Lower leg skin (tissue), 4 donors: ENCODE measurements at regions not wholly inside any gene's neighbourhood (a gene's known extent, or its start where the extent isn't known, plus 50 kb on each side); places are given as distances from the start of the nearest gene placed in this dataset.

Experiments used
- DNase-seq, 2 donors: peaks; one replicate each; pipeline ENCODE4 v3.0.0-alpha.2; 2019; ENCODE audit warnings: low spot score in 2 of 2
- H3K4me3 ChIP-seq: fragments of 200-600 bp; sonication (generic); 2 replicates; pipeline ENCODE4 v1.5.1; 2017; ENCODE audit warnings: mild to moderate bottlenecking, low read depth; ENCODE audit not compliant: poor library complexity, severe bottlenecking
- CTCF ChIP-seq, 3 donors: fragments of 450-650 bp; IDR thresholded peaks; one replicate each; pipeline ENCODE4 v1.5.1; 2016; ENCODE audit warnings: antibody characterized with exemption in 3 of 3, mild to moderate bottlenecking in 3 of 3, moderate library complexity in 2 of 3
- POLR2A ChIP-seq, 2 donors: fragments of 450-650 bp; IDR thresholded peaks; one replicate each; pipeline ENCODE4 v1.6.1; 2016 to 2017; ENCODE audit warnings: antibody characterized with exemption in 2 of 2, mild to moderate bottlenecking in 1 of 2, moderate library complexity in 1 of 2
- WGBS, 2 donors: methylation state at CpG; one replicate each; pipeline ENCODE4 v1.1.5; 2018; 5-methylcytosine and 5-hydroxymethylcytosine counted together
- intact Hi-C: fragments of 100-400 bp; cut with DNase I; formaldehyde crosslinking; loops from one replicate; pipeline ENCODE4 v1.15.0; 2023; ENCODE audit warnings: low total_unique reads

GRCh38 chr5:92653730-92654461 is 927.1 kb downstream of the NR2F1-AS1 start:
- 35 to 38% methylated on average over 2 of the region's 2 CpGs for WGBS, 2 donors
- no peak for TF ChIP-seq CTCF (IDR thresholded peaks at IDR 0.05)
- TF ChIP-seq POLR2A (IDR thresholded peaks at IDR 0.05): no peak
- H3K4me3 ChIP-seq: no peak overlapping the region
- intact Hi-C loops: no loop called here
- no peak for DNase-seq

GRCh38 chr5:92652756-92653155 is 928.3 kb downstream of the NR2F1-AS1 start:
- WGBS, 2 donors: 56 to 60% methylated on average over 1 of the region's 1 CpG
- intact Hi-C loops: no loop called here
- no peak for TF ChIP-seq POLR2A (IDR thresholded peaks at IDR 0.05)
- no peak for TF ChIP-seq CTCF (IDR thresholded peaks at IDR 0.05)
- H3K4me3 ChIP-seq: no peak overlapping the region
- DNase-seq: no peak

- TF ChIP-seq POLR2A (IDR thresholded peaks at IDR 0.05): no peak
- TF ChIP-seq CTCF (IDR thresholded peaks at IDR 0.05): no peak
- no peak overlapping the region for H3K4me3 ChIP-seq
These were observed 936.6 kb downstream of the NR2F1-AS1 start for GRCh38 chr5:92644266-92644886.

GRCh38 chr5:92641031-92641962 is 939.7 kb downstream of the NR2F1-AS1 start:
- 8 to 11% methylated on average over 10 of the region's 10 CpGs for WGBS, 2 donors
- no peak for DNase-seq
- no peak overlapping the region for H3K4me3 ChIP-seq
- intact Hi-C loops: no loop called here
- TF ChIP-seq CTCF (IDR thresholded peaks at IDR 0.05) (no peak), POLR2A (IDR thresholded peaks at IDR 0.05) (no peak)

More at GRCh38 chr5:92644266-92644886, 936.6 kb downstream of the NR2F1-AS1 start:
- 64 to 69% methylated on average over 4 of the region's 4 CpGs for WGBS, 2 donors
- no peak for DNase-seq
- intact Hi-C loops: no loop called here

- TF ChIP-seq POLR2A (IDR thresholded peaks at IDR 0.05): no peak
- no peak for DNase-seq
- H3K4me3 ChIP-seq: no peak overlapping the region
- 90 to 92% methylated on average over 3 of the region's 3 CpGs for WGBS, 2 donors
- intact Hi-C loops: no loop called here
These were observed 940.7 kb downstream of the NR2F1-AS1 start for GRCh38 chr5:92640340-92640739.

- TF ChIP-seq CTCF (IDR thresholded peaks at IDR 0.05) (no peak), POLR2A (IDR thresholded peaks at IDR 0.05) (no peak)
- intact Hi-C loops: no loop called here
- 72 to 75% methylated on average over 4 of the region's 4 CpGs for WGBS, 2 donors
- H3K4me3 ChIP-seq: no peak overlapping the region
- DNase-seq: no peak
These were observed 943.1 kb downstream of the NR2F1-AS1 start for GRCh38 chr5:92637960-92638359.
